GM10266 (cell line): ENCODE measurements at regions not wholly inside any gene's neighbourhood (a gene's known extent, or its start where the extent isn't known, plus 50 kb on each side); places are given as distances from the start of the nearest gene placed in this dataset.

Experiments used
- DNase-seq: peaks from one replicate; pipeline ENCODE4 v3.0.0; 2012; ENCODE audit errors: extremely low spot score
- TF ChIP-seq, protein P1 (sequence below): IDR thresholded peaks from 2 replicates; pipeline ENCODE4 v1.5.1; 2012; ENCODE audit warnings: mild to moderate bottlenecking, low read depth; ENCODE audit not compliant: control insufficient read depth, insufficient read depth; ENCODE audit errors: missing control alignments

DNA sequence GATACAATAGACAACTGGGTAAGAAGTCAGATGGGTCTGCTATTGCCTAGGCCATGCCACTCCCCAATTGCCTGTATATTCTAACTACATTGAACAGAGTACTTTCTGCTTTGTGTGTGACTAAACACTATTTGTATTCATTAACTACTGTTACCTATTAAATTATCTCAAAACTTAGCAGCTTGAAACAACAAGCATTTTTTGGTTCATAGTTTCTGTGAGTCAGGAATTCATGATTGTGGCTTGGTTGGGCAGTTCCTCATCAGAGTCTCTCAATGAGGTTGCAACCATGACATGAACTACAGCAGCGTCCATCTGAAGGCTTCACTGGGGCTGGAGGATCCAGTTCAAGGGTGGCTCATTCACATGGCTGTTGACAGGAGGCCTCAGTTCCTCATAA lies 205.7 kb downstream of the EN1 start:
- TF ChIP-seq, protein P1, sequence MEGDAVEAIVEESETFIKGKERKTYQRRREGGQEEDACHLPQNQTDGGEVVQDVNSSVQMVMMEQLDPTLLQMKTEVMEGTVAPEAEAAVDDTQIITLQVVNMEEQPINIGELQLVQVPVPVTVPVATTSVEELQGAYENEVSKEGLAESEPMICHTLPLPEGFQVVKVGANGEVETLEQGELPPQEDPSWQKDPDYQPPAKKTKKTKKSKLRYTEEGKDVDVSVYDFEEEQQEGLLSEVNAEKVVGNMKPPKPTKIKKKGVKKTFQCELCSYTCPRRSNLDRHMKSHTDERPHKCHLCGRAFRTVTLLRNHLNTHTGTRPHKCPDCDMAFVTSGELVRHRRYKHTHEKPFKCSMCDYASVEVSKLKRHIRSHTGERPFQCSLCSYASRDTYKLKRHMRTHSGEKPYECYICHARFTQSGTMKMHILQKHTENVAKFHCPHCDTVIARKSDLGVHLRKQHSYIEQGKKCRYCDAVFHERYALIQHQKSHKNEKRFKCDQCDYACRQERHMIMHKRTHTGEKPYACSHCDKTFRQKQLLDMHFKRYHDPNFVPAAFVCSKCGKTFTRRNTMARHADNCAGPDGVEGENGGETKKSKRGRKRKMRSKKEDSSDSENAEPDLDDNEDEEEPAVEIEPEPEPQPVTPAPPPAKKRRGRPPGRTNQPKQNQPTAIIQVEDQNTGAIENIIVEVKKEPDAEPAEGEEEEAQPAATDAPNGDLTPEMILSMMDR = no peak
- no peak for DNase-seq

DNA sequence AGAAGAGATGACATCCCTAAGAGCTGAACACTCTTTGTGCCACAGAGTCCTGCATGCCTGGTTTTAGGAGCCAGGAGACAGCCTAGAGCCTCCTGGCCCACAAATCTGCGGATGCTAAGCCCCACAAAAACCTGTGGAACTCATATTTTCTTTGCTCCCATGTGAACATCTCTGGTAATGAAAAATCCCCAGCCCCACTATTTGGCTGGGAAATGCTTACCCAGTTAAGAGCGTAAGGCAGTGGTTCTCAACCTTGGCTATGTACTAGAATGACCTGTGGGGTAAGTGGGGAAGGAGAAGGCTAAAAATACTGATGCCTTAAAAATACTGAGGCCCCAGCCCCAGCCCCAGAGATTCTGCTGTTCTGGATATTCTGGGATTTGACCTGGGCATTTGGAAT lies 208.1 kb downstream of the EN1 start:
- DNase-seq = no peak
- TF ChIP-seq, protein P1 = no peak

DNA sequence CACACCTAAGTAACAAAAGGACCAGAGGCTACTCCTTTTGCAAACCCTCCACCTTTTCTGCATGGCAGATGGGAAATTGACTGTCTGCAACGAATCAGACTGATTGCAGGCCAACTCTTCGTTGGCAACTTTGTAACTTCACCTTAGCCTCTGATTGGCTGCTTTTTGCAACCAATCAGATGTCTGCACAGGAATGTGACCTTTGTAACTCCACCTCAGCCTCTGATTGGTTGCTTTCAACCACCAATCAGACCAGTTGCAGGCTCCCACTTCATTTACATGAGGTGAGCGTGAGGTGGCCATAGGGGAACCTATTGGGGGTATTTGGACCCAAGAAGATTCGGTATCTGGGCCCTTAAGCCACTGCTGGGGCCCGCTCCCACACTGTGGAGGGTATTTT lies 209.0 kb downstream of the EN1 start:
- TF ChIP-seq, protein P1 = no peak
- no peak for DNase-seq

DNA sequence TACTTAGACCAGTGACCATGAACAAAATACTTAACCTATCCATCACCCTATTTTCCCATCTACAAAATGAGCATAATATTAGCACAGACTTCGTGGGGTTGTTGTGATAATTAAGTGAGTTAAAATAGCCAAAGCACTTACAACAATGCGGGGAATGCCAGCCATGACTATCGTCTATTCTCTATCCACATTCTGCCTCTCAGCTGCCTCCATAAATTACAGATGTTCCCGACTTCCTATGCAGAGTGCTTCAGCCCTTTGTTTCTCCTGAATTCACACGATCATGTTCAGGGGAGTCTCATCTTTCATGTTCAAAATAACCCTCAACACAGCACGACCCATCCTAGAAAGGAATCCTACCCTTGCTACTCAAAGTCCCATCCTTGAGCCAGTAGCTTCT lies 211.6 kb downstream of the EN1 start:
- no peak for DNase-seq

DNA sequence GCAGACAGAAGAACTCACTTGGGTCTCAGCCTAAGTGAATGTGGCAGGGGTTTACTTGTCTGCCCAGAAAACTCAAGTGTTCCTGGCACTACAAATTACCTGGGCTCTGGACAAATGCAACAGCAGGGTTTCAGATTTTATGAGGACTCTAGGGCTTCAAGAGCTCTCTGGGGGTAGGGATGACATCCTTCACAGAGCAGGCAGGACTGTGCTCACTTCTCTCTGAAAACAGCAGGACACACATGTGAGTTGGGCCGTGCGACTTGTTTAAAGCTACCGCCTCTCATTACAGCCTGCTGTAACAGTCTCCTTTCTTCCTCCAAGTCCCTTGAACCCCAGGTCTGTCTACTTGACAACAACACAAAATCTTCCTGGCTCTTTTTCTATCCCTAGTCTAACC lies 212.6 kb downstream of the EN1 start:
- TF ChIP-seq, protein P1 = no peak
- DNase-seq = no peak

More for the DNA sequence above, 211.6 kb downstream of the EN1 start:
- TF ChIP-seq, protein P1 = no peak

DNA sequence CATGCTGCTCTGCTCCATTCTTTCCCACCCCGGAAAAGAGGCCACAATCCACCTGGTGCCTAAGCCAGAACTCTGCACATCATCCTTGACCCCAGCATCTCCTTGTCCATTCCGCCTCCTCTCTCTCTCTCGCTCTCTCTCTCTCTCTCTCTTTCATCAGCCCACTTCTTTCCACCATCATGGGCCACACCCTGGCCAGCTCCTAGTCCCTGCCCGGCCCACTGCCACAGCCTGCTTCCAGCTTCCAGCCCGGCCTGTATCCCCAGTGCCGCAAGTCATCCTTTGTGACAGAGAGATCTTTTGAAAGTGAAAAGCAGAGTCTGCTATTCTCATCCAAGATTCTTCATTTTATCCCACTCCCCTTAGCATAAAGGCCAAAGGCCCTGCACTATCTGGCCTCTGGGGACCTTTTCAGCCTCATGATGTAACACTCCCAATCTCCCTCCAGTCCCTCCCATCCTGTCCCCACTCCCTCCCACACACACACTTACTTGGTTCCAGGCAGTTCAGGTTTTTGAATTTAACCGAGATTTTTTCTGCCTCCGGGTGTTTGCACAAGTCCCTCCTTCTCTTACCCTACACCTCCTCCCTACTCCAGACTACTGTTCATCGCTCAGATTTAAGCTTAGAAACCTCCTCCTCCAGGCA lies 214.0 kb downstream of the EN1 start:
- TF ChIP-seq, protein P1 = no peak
- no peak for DNase-seq

DNA sequence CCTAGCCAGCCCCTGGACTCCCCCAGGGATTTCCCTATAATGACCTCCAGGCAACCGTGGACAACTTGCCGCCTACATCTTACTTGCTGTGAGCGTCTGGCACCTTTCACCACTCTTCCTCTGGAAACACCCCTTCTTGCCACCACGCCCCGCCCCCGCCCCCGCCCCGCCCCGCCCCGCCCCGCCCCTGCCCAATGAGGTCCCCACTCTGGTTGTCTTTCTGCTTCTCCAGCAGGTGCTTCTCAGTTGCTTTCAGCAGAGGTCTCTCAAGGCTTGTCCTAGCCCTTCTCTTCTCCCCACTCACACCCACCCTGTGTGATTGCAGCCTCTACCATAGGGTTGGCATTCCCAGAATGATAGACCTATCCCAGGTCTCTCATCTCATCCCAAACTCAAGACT lies 214.5 kb downstream of the EN1 start:
- TF ChIP-seq, protein P1 = no peak
- no peak for DNase-seq
